ENCODE measurements at regions not wholly inside any gene's neighbourhood (a gene's known extent, or its start where the extent isn't known, plus 50 kb on each side); places are given as distances from the start of the nearest gene placed in this dataset.

- H3K79me2 ChIP-seq (ENCODE audit: control insufficient read depth, insufficient read depth, low read length), result no peaks in the 10 kb centered on the region
- no peak for DNase-seq
- no peak overlapping the region for H3K4me3 ChIP-seq (ENCODE audit: low read length)
- H3K18ac ChIP-seq (ENCODE audit: low read length), result no peak overlapping the region
- H3K23ac ChIP-seq (ENCODE audit: low read length), result no peak overlapping the region
- H4K8ac ChIP-seq (ENCODE audit: low read depth, low read length), result no peak overlapping the region
- no peaks in the 10 kb centered on the region for H3K79me1 ChIP-seq (ENCODE audit: low read length)
- no peak overlapping the region for H3K27ac ChIP-seq (ENCODE audit: low read depth, low read length)
- H3K56ac ChIP-seq (ENCODE audit: low read length), result no peak overlapping the region
- H3K9ac ChIP-seq (ENCODE audit: low read length), result no peak overlapping the region
- no peak overlapping the region for H2AK5ac ChIP-seq (ENCODE audit: low read length)
- no peak overlapping the region for H3K4ac ChIP-seq (ENCODE audit: low read depth, low read length)
- no peak overlapping the region for H4K5ac ChIP-seq (ENCODE audit: low read length)
- no peak overlapping the region for H2BK15ac ChIP-seq (replicated peaks; ENCODE audit: low read depth)
- H3K4me2 ChIP-seq (ENCODE audit: low read length), result no peak overlapping the region
- H3K27me3 ChIP-seq (ENCODE audit: insufficient read depth, low read length, poor library complexity), result no peaks in the 10 kb centered on the region
- H3K4me1 ChIP-seq (ENCODE audit: control insufficient read depth, low read depth, low read length), result no peaks in the 10 kb centered on the region
- H3K36me3 ChIP-seq (ENCODE audit: control insufficient read depth, insufficient read depth, low read length), result no peaks in the 10 kb centered on the region
- no peak overlapping the region for H2BK5ac ChIP-seq (ENCODE audit: low read length)
- no CpG with 5 or more reads among the region's 2 CpGs for WGBS (ENCODE audit: extremely low coverage, insufficient coverage, low lambda C conversion rate)
- no peak overlapping the region for H2BK120ac ChIP-seq (ENCODE audit: low read depth, low read length)
Observed at GRCh38 chr5:117863586-117864296, 1124.6 kb downstream of the DTWD2 start.

GRCh38 chr5:117860550-117860949 lies 1127.8 kb downstream of the DTWD2 start:
- H3K4me3 ChIP-seq (ENCODE audit: low read length), result no peak overlapping the region
- no peak overlapping the region for H3K9ac ChIP-seq (ENCODE audit: low read length)
- no peak overlapping the region for H3K27ac ChIP-seq (ENCODE audit: low read depth, low read length)
- no peak overlapping the region for H3K23ac ChIP-seq (ENCODE audit: low read length)
- no peak overlapping the region for H4K8ac ChIP-seq (ENCODE audit: low read depth, low read length)
- no peak for DNase-seq
- no peak overlapping the region for H4K5ac ChIP-seq (ENCODE audit: low read length)
- H3K18ac ChIP-seq (ENCODE audit: low read length), result no peak overlapping the region
- H3K56ac ChIP-seq (ENCODE audit: low read length), result no peak overlapping the region
- H3K4ac ChIP-seq (ENCODE audit: low read depth, low read length), result no peak overlapping the region
- WGBS (ENCODE audit: extremely low coverage, insufficient coverage, low lambda C conversion rate), result no CpG with 5 or more reads among the region's 1 CpG
- H3K4me1 ChIP-seq (ENCODE audit: control insufficient read depth, low read depth, low read length), result no peaks in the 10 kb centered on the region
- H2BK15ac ChIP-seq (replicated peaks; ENCODE audit: low read depth), result no peak overlapping the region
- H2AK5ac ChIP-seq (ENCODE audit: low read length), result no peak overlapping the region
- H3K79me2 ChIP-seq (ENCODE audit: control insufficient read depth, insufficient read depth, low read length), result no peaks in the 10 kb centered on the region
- no peaks in the 10 kb centered on the region for H3K27me3 ChIP-seq (ENCODE audit: insufficient read depth, low read length, poor library complexity)
- H3K36me3 ChIP-seq (ENCODE audit: control insufficient read depth, insufficient read depth, low read length), result no peaks in the 10 kb centered on the region
- H3K4me2 ChIP-seq (ENCODE audit: low read length), result no peak overlapping the region
- no peak overlapping the region for H2BK120ac ChIP-seq (ENCODE audit: low read depth, low read length)
- H3K79me1 ChIP-seq (ENCODE audit: low read length), result no peaks in the 10 kb centered on the region
- H2BK5ac ChIP-seq (ENCODE audit: low read length), result no peak overlapping the region

GRCh38 chr5:117859176-117859575 lies 1129.2 kb downstream of the DTWD2 start:
- no peak overlapping the region for H3K9ac ChIP-seq (ENCODE audit: low read length)
- no peaks in the 10 kb centered on the region for H3K36me3 ChIP-seq (ENCODE audit: control insufficient read depth, insufficient read depth, low read length)
- no peak overlapping the region for H3K27ac ChIP-seq (ENCODE audit: low read depth, low read length)
- H2AK5ac ChIP-seq (ENCODE audit: low read length), result no peak overlapping the region
- WGBS (ENCODE audit: extremely low coverage, insufficient coverage, low lambda C conversion rate), result no CpG with 5 or more reads among the region's 1 CpG
- no peak for DNase-seq
- H3K4me1 ChIP-seq (ENCODE audit: control insufficient read depth, low read depth, low read length), result no peaks in the 10 kb centered on the region
- H3K27me3 ChIP-seq (ENCODE audit: insufficient read depth, low read length, poor library complexity), result no peaks in the 10 kb centered on the region
- H4K8ac ChIP-seq (ENCODE audit: low read depth, low read length), result no peak overlapping the region
- H3K18ac ChIP-seq (ENCODE audit: low read length), result no peak overlapping the region
- H3K4me2 ChIP-seq (ENCODE audit: low read length), result no peak overlapping the region
- no peak overlapping the region for H2BK120ac ChIP-seq (ENCODE audit: low read depth, low read length)
- no peak overlapping the region for H3K4me3 ChIP-seq (ENCODE audit: low read length)
- H3K79me1 ChIP-seq (ENCODE audit: low read length), result no peaks in the 10 kb centered on the region
- no peak overlapping the region for H3K23ac ChIP-seq (ENCODE audit: low read length)
- H3K4ac ChIP-seq (ENCODE audit: low read depth, low read length), result no peak overlapping the region
- H3K56ac ChIP-seq (ENCODE audit: low read length), result no peak overlapping the region
- no peak overlapping the region for H4K5ac ChIP-seq (ENCODE audit: low read length)
- H2BK5ac ChIP-seq (ENCODE audit: low read length), result no peak overlapping the region
- no peaks in the 10 kb centered on the region for H3K79me2 ChIP-seq (ENCODE audit: control insufficient read depth, insufficient read depth, low read length)
- H2BK15ac ChIP-seq (replicated peaks; ENCODE audit: low read depth), result no peak overlapping the region

GRCh38 chr5:117856713-117857112 lies 1131.6 kb downstream of the DTWD2 start:
- Histone ChIP-seq H3K79me1 (ENCODE audit: low read length) (no peaks in the 10 kb centered on the region), H3K4me2 (ENCODE audit: low read length) (no peak overlapping the region), H2BK120ac (ENCODE audit: low read depth, low read length) (no peak overlapping the region), H3K23ac (ENCODE audit: low read length) (no peak overlapping the region), H2AK5ac (ENCODE audit: low read length) (no peak overlapping the region), H3K27ac (ENCODE audit: low read depth, low read length) (no peak overlapping the region), H3K56ac (ENCODE audit: low read length) (no peak overlapping the region), H3K4me1 (ENCODE audit: control insufficient read depth, low read depth, low read length) (no peaks in the 10 kb centered on the region), H3K27me3 (ENCODE audit: insufficient read depth, low read length, poor library complexity) (no peaks in the 10 kb centered on the region), H3K4ac (ENCODE audit: low read depth, low read length) (no peak overlapping the region), H2BK5ac (ENCODE audit: low read length) (no peak overlapping the region), H2BK15ac (replicated peaks; ENCODE audit: low read depth) (no peak overlapping the region), H3K9ac (ENCODE audit: low read length) (no peak overlapping the region), H4K8ac (ENCODE audit: low read depth, low read length) (no peak overlapping the region), H3K79me2 (ENCODE audit: control insufficient read depth, insufficient read depth, low read length) (no peaks in the 10 kb centered on the region), H3K18ac (ENCODE audit: low read length) (no peak overlapping the region), H4K5ac (ENCODE audit: low read length) (no peak overlapping the region), H3K36me3 (ENCODE audit: control insufficient read depth, insufficient read depth, low read length) (no peaks in the 10 kb centered on the region), H3K4me3 (ENCODE audit: low read length) (no peak overlapping the region)
- no peak for DNase-seq
- 100% methylated on average over 1 of the region's 4 CpGs for WGBS (ENCODE audit: extremely low coverage, insufficient coverage, low lambda C conversion rate)

GRCh38 chr5:117837786-117838185 lies 1150.6 kb downstream of the DTWD2 start:
- no peak overlapping the region for H3K23ac ChIP-seq (ENCODE audit: low read length)
- H4K5ac ChIP-seq (ENCODE audit: low read length), result no peak overlapping the region
- H3K4ac ChIP-seq (ENCODE audit: low read depth, low read length), result no peak overlapping the region
- no peaks in the 10 kb centered on the region for H3K79me2 ChIP-seq (ENCODE audit: control insufficient read depth, insufficient read depth, low read length)
- H2BK120ac ChIP-seq (ENCODE audit: low read depth, low read length), result no peak overlapping the region
- H3K27ac ChIP-seq (ENCODE audit: low read depth, low read length), result no peak overlapping the region
- no peaks in the 10 kb centered on the region for H3K36me3 ChIP-seq (ENCODE audit: control insufficient read depth, insufficient read depth, low read length)
- no peak overlapping the region for H2AK5ac ChIP-seq (ENCODE audit: low read length)
- no peak overlapping the region for H2BK5ac ChIP-seq (ENCODE audit: low read length)
- H3K4me3 ChIP-seq (ENCODE audit: low read length), result no peak overlapping the region
- H2BK15ac ChIP-seq (replicated peaks; ENCODE audit: low read depth), result no peak overlapping the region
- no peaks in the 10 kb centered on the region for H3K27me3 ChIP-seq (ENCODE audit: insufficient read depth, low read length, poor library complexity)
- DNase-seq, result no peak
- no peaks in the 10 kb centered on the region for H3K4me1 ChIP-seq (ENCODE audit: control insufficient read depth, low read depth, low read length)
- H3K79me1 ChIP-seq (ENCODE audit: low read length), result no peaks in the 10 kb centered on the region
- H3K18ac ChIP-seq (ENCODE audit: low read length), result no peak overlapping the region
- WGBS (ENCODE audit: extremely low coverage, insufficient coverage, low lambda C conversion rate), result no CpG with 5 or more reads among the region's 4 CpGs
- no peak overlapping the region for H3K56ac ChIP-seq (ENCODE audit: low read length)
- H3K4me2 ChIP-seq (ENCODE audit: low read length), result no peak overlapping the region
- no peak overlapping the region for H3K9ac ChIP-seq (ENCODE audit: low read length)
- H4K8ac ChIP-seq (ENCODE audit: low read depth, low read length), result no peak overlapping the region

GRCh38 chr5:117833691-117834090 lies 1154.7 kb downstream of the DTWD2 start:
- Histone ChIP-seq H2AK5ac (ENCODE audit: low read length) (no peak overlapping the region), H3K23ac (ENCODE audit: low read length) (no peak overlapping the region), H3K27me3 (ENCODE audit: insufficient read depth, low read length, poor library complexity) (no peaks in the 10 kb centered on the region), H4K5ac (ENCODE audit: low read length) (no peak overlapping the region), H2BK5ac (ENCODE audit: low read length) (no peak overlapping the region), H3K36me3 (ENCODE audit: control insufficient read depth, insufficient read depth, low read length) (no peaks in the 10 kb centered on the region), H2BK120ac (ENCODE audit: low read depth, low read length) (no peak overlapping the region), H3K27ac (ENCODE audit: low read depth, low read length) (no peak overlapping the region), H4K8ac (ENCODE audit: low read depth, low read length) (no peak overlapping the region), H3K18ac (ENCODE audit: low read length) (no peak overlapping the region), H3K4ac (ENCODE audit: low read depth, low read length) (no peak overlapping the region), H3K4me1 (ENCODE audit: control insufficient read depth, low read depth, low read length) (peaks cover 2% of the 10 kb centered on the region), H3K56ac (ENCODE audit: low read length) (no peak overlapping the region), H3K4me3 (ENCODE audit: low read length) (no peak overlapping the region), H3K79me2 (ENCODE audit: control insufficient read depth, insufficient read depth, low read length) (no peaks in the 10 kb centered on the region), H3K79me1 (ENCODE audit: low read length) (no peaks in the 10 kb centered on the region), H3K4me2 (ENCODE audit: low read length) (no peak overlapping the region), H3K9ac (ENCODE audit: low read length) (no peak overlapping the region), H2BK15ac (replicated peaks; ENCODE audit: low read depth) (no peak overlapping the region)
- WGBS (ENCODE audit: extremely low coverage, insufficient coverage, low lambda C conversion rate), result no CpG with 5 or more reads among the region's 4 CpGs
- no peak for DNase-seq
